Gastrocnemius medialis (tissue), 4 donors: ENCODE measurements at regions not wholly inside any gene's neighbourhood (a gene's known extent, or its start where the extent isn't known, plus 50 kb on each side); places are given as distances from the start of the nearest gene placed in this dataset.

Experiments used
- POLR2A ChIP-seq, 2 donors: fragments of 450-650 bp; IDR thresholded peaks; one replicate each; pipeline ENCODE4 v1.6.1; 2017; ENCODE audit warnings: antibody characterized with exemption in 2 of 2, mild to moderate bottlenecking in 2 of 2, moderate library complexity in 2 of 2
- TF ChIP-seq, protein P1 (sequence below), 5 experiments: fragments of 450-650 bp in 3 of 5; fragments of 200-600 bp in 2 of 5; sonication (generic) in 2 of 5; IDR thresholded peaks in 4 of 5; conservative IDR thresholded peaks in 1 of 5; 1 replicate in 4 of 5; 2 replicates in 1 of 5; pipeline ENCODE4 v1.5.1; 2016 to 2019; ENCODE audit warnings: antibody characterized with exemption in 5 of 5, mild to moderate bottlenecking in 3 of 5, moderate library complexity in 3 of 5

DNA sequence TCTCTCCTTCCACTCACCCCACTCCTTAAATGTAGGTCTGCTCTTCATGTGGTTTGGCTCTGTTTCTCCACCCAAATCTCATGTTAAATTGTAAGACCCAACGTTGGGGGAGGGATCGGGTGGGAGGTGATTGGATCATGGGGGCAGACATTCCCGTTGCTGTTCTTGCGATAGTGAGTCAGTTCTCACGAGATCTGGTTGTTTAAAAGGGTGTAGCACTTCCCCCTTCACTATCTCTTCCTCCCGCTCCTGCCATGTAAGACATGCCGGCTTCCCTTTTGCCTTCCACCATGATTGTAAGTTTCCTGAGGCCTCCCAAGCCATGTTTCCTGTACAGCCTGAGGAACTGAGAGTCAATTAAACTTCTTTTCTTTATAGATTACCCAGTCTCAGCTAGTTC, 1044.5 kb upstream of the POU3F3 start:
- TF ChIP-seq, protein P1, sequence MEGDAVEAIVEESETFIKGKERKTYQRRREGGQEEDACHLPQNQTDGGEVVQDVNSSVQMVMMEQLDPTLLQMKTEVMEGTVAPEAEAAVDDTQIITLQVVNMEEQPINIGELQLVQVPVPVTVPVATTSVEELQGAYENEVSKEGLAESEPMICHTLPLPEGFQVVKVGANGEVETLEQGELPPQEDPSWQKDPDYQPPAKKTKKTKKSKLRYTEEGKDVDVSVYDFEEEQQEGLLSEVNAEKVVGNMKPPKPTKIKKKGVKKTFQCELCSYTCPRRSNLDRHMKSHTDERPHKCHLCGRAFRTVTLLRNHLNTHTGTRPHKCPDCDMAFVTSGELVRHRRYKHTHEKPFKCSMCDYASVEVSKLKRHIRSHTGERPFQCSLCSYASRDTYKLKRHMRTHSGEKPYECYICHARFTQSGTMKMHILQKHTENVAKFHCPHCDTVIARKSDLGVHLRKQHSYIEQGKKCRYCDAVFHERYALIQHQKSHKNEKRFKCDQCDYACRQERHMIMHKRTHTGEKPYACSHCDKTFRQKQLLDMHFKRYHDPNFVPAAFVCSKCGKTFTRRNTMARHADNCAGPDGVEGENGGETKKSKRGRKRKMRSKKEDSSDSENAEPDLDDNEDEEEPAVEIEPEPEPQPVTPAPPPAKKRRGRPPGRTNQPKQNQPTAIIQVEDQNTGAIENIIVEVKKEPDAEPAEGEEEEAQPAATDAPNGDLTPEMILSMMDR (IDR thresholded peaks at IDR 0.05 in 4 of 5, conservative IDR thresholded peaks at IDR 0.05 in 1 of 5) = no peak
- no peak for TF ChIP-seq POLR2A (IDR thresholded peaks at IDR 0.05)
